Neural cell (in vitro differentiated cells): ENCODE measurements at regions not wholly inside any gene's neighbourhood (a gene's known extent, or its start where the extent isn't known, plus 50 kb on each side); places are given as distances from the start of the nearest gene placed in this dataset.

Experiments
- H2AFZ ChIP-seq: fragments of 200-600, 300-800 bp; sonication (generic), shearing (Covaris generic); 2 replicates; pipeline ENCODE4 v1.6.0; 2014; ENCODE audit warnings: low read depth, mild to moderate bottlenecking, antibody characterized with exemption, low read length, moderate library complexity
- H3F3A ChIP-seq: fragments of 200-600 bp; shearing (Covaris generic); 2 replicates; pipeline ENCODE4 v1.6.1; 2016; ENCODE audit warnings: mild to moderate bottlenecking, moderate library complexity, mixed read lengths, antibody characterized with exemption, low read length; ENCODE audit not compliant: insufficient read depth, poor library complexity, severe bottlenecking
- H3K27ac ChIP-seq: fragments of 200-600, 300-800 bp; sonication (generic), shearing (Covaris generic); 2 replicates; pipeline ENCODE4 v1.5.1; 2014; ENCODE audit warnings: mild to moderate bottlenecking, low read length, moderate library complexity
- H3K27me3 ChIP-seq: fragments of 300-800, 200-600 bp; sonication (generic), shearing (Covaris generic); 2 replicates; pipeline ENCODE4 v1.6.0; 2014; ENCODE audit warnings: mild to moderate bottlenecking, low read depth, low read length, moderate library complexity; ENCODE audit not compliant: insufficient read depth
- H3K36me3 ChIP-seq: fragments of 300-800, 200-600 bp; sonication (generic), shearing (Covaris generic); 2 replicates; pipeline ENCODE4 v1.5.1; 2014; ENCODE audit warnings: mild to moderate bottlenecking, antibody characterized with exemption, low read length, moderate library complexity; ENCODE audit not compliant: insufficient read depth
- H3K4me2 ChIP-seq: fragments of 300-800, 200-600 bp; sonication (generic), shearing (Covaris generic); 2 replicates; pipeline ENCODE4 v1.6.0; 2014; ENCODE audit warnings: mild to moderate bottlenecking, low read length
- H3K4me3 ChIP-seq: fragments of 300-800, 200-600 bp; sonication (generic), shearing (Covaris generic); 2 replicates; pipeline ENCODE4 v1.5.1; 2014; ENCODE audit warnings: mild to moderate bottlenecking, low read length, moderate library complexity
- H3K79me2 ChIP-seq: fragments of 200-600 bp; shearing (Covaris generic); replicated peaks from 2 replicates; pipeline ENCODE4 v1.6.0; 2014; ENCODE audit warnings: mild to moderate bottlenecking, low read length, moderate library complexity; ENCODE audit not compliant: insufficient read depth
- H3K9ac ChIP-seq: fragments of 300-800, 200-600 bp; sonication (generic), shearing (Covaris generic); 2 replicates; pipeline ENCODE4 v1.6.1; 2016; ENCODE audit warnings: mild to moderate bottlenecking, low read length, mixed read lengths
- H3K9me2 ChIP-seq: fragments of 200-600 bp; shearing (Covaris generic); 2 replicates; pipeline ENCODE4 v1.6.1; 2016; ENCODE audit warnings: mild to moderate bottlenecking, low read length, mixed read lengths; ENCODE audit not compliant: insufficient read depth
- H3K9me3 ChIP-seq: fragments of 200-600, 300-800 bp; sonication (generic), shearing (Covaris generic); 2 replicates; pipeline ENCODE4 v1.6.1; 2016; ENCODE audit warnings: mild to moderate bottlenecking, mixed run types, low read length, moderate library complexity, mixed read lengths
- H4K20me1 ChIP-seq: fragments of 200-600 bp; shearing (Covaris generic); 2 replicates; pipeline ENCODE4 v1.6.1; 2016; ENCODE audit warnings: mild to moderate bottlenecking, mixed run types; ENCODE audit not compliant: insufficient read depth
- CTCF ChIP-seq: fragments of 450-650 bp; IDR thresholded peaks from 2 replicates; pipeline ENCODE4 v1.5.1; 2014; ENCODE audit warnings: antibody characterized with exemption, mild to moderate bottlenecking, moderate library complexity; ENCODE audit not compliant: poor library complexity, severe bottlenecking
- EZH2 ChIP-seq: fragments of 200-600, 300-800 bp; shearing (Covaris generic), sonication (generic); IDR thresholded peaks from 2 replicates; pipeline ENCODE4 v1.6.1; 2014; ENCODE audit warnings: antibody characterized with exemption, low read length, borderline replicate concordance, mild to moderate bottlenecking; ENCODE audit not compliant: insufficient read depth, poor library complexity, severe bottlenecking
- MXI1 ChIP-seq: fragments of 450-650 bp; conservative IDR thresholded peaks from 2 replicates; pipeline ENCODE4 v1.6.1; 2014; ENCODE audit warnings: antibody characterized with exemption, mild to moderate bottlenecking; ENCODE audit not compliant: poor library complexity, severe bottlenecking
- POLR2AphosphoS5 ChIP-seq: IDR thresholded peaks from 2 replicates; pipeline ENCODE4 v1.6.1; 2012
- RAD21 ChIP-seq: fragments of 450-650 bp; conservative IDR thresholded peaks from 2 replicates; pipeline ENCODE4 v1.6.1; 2014; ENCODE audit warnings: antibody characterized with exemption, mild to moderate bottlenecking, moderate library complexity
- REST ChIP-seq: IDR thresholded peaks from 2 replicates; pipeline ENCODE4 v1.6.1; 2012; ENCODE audit warnings: borderline replicate concordance
- SMC3 ChIP-seq: fragments of 450-650 bp; conservative IDR thresholded peaks from 2 replicates; pipeline ENCODE4 v1.6.1; 2014; ENCODE audit warnings: antibody characterized with exemption, mild to moderate bottlenecking, moderate library complexity; ENCODE audit not compliant: poor library complexity
- TAF1 ChIP-seq: IDR thresholded peaks from 2 replicates; pipeline ENCODE4 v1.6.1; 2012; ENCODE audit warnings: low read depth

- TF ChIP-seq REST, result no peak
- TF ChIP-seq TAF1, result no peak
- TF ChIP-seq POLR2AphosphoS5, result no peak
- no peak for TF ChIP-seq EZH2
These were observed 68.0 kb upstream of the KLF6 start (continued) for GRCh38 chr10:3853016-3853415.

GRCh38 chr10:3852147-3852904 lies 67.3 kb upstream of the KLF6 start:
- H2AFZ ChIP-seq, result no peak overlapping the region

GRCh38 chr10:3850999-3851937 lies 66.3 kb upstream of the KLF6 start:
- Histone ChIP-seq H2AFZ (no peak overlapping the region), H3F3A (no peaks in the 10 kb centered on the region), H3K27me3 (no peaks in the 10 kb centered on the region), H3K9me2 (no peaks in the 10 kb centered on the region), H3K36me3 (no peaks in the 10 kb centered on the region), H3K79me2 (no peaks in the 10 kb centered on the region), H3K9me3 (no peaks in the 10 kb centered on the region), H4K20me1 (no peaks in the 10 kb centered on the region), H3K9ac (no peak overlapping the region), H3K4me2 (no peak overlapping the region), H3K4me3 (no peak overlapping the region), H3K27ac (no peak overlapping the region)
- TF ChIP-seq SMC3 (no peak), RAD21 (no peak), REST (no peak), MXI1 (no peak), TAF1 (no peak), CTCF (no peak), POLR2AphosphoS5 (no peak)

More at GRCh38 chr10:3852147-3852904, 67.3 kb upstream of the KLF6 start:
- Histone ChIP-seq H3K36me3 (no peaks in the 10 kb centered on the region), H3K4me3 (no peak overlapping the region), H3K27ac (no peak overlapping the region), H3K9me3 (no peaks in the 10 kb centered on the region), H3K79me2 (no peaks in the 10 kb centered on the region), H4K20me1 (no peaks in the 10 kb centered on the region), H3K27me3 (no peaks in the 10 kb centered on the region), H3K9me2 (no peaks in the 10 kb centered on the region), H3K4me2 (no peak overlapping the region), H3F3A (no peaks in the 10 kb centered on the region), H3K9ac (no peak overlapping the region)
- no peak for TF ChIP-seq RAD21
- no peak for TF ChIP-seq CTCF
